Kidney (tissue), 13 donors: ENCODE measurements at regions not wholly inside any gene's neighbourhood (a gene's known extent, or its start where the extent isn't known, plus 50 kb on each side); places are given as distances from the start of the nearest gene placed in this dataset.

ENCODE experiments used
- DNase-seq, 5 donors: peaks; one replicate each; pipeline ENCODE4 v3.0.0-alpha.2; 2013 to 2020
- FAIRE-seq: peaks from 2 replicates; lab custom pipeline; 2012; peaks lifted over from hg19 to GRCh38; lab: Jason Lieb, UNC
- H3K27ac ChIP-seq, 2 donors: one replicate each; pipeline ENCODE4 v1.7.0; 2013; ENCODE audit warnings: low read depth in 2 of 2, low read length in 2 of 2, inconsistent platforms in 1 of 2
- H3K27me3 ChIP-seq: one replicate; pipeline ENCODE4 v1.7.1; 2013; ENCODE audit warnings: low read length, inconsistent platforms; ENCODE audit not compliant: control insufficient read depth, insufficient read depth
- H3K36me3 ChIP-seq, 3 donors: one replicate each; pipeline versions ENCODE4 v1.7.0 to v1.7.1; 2013; ENCODE audit warnings: low read length in 3 of 3, control low read depth in 1 of 3, inconsistent platforms in 1 of 3; ENCODE audit not compliant: insufficient read depth in 3 of 3, control insufficient read depth in 2 of 3
- H3K4me1 ChIP-seq, 3 donors: one replicate each; pipeline versions ENCODE4 v1.7.0 to v1.7.1; 2013; ENCODE audit warnings: low read length in 3 of 3, inconsistent platforms in 1 of 3, low read depth in 1 of 3; ENCODE audit not compliant: control insufficient read depth in 2 of 3, insufficient read depth in 2 of 3
- H3K4me3 ChIP-seq, 3 donors: one replicate each; pipeline versions ENCODE4 v1.7.0 to v1.8.1; 2013; ENCODE audit warnings: low read length in 3 of 3, control low read depth in 1 of 3, inconsistent platforms in 1 of 3
- H3K9ac ChIP-seq, 3 donors: one replicate each; pipeline versions ENCODE4 v1.7.0 to v1.7.1; 2013; ENCODE audit warnings: low read length in 3 of 3, control low read depth in 1 of 3, inconsistent platforms in 1 of 3
- H3K9me3 ChIP-seq, 3 donors: one replicate each; pipeline versions ENCODE4 v1.7.0 to v1.7.1; 2013; ENCODE audit warnings: low read length in 3 of 3, control low read depth in 1 of 3, inconsistent platforms in 1 of 3; ENCODE audit not compliant: control insufficient read depth in 2 of 3, insufficient read depth in 1 of 3
- CTCF ChIP-seq: IDR thresholded peaks from 3 replicates; pipeline ENCODE4 v1.5.1; 2012; ENCODE audit warnings: mild to moderate bottlenecking, moderate library complexity, borderline replicate concordance; ENCODE audit not compliant: insufficient read depth; ENCODE audit errors: extremely low read depth
- intact Hi-C: fragments of 100-400 bp; cut with DNase I; formaldehyde crosslinking; loops from one replicate; pipeline ENCODE4 v1.11.1; 2022
- donor health status: control.
- donor health status: control.
- donor health status: control.
- donor health status: control.
- donor health status: control.
- donor health status: DM: yes; HTN: yes; CAD: no.
- donor health status: Normal renal cell carcinoma (clear cell type).

DNA sequence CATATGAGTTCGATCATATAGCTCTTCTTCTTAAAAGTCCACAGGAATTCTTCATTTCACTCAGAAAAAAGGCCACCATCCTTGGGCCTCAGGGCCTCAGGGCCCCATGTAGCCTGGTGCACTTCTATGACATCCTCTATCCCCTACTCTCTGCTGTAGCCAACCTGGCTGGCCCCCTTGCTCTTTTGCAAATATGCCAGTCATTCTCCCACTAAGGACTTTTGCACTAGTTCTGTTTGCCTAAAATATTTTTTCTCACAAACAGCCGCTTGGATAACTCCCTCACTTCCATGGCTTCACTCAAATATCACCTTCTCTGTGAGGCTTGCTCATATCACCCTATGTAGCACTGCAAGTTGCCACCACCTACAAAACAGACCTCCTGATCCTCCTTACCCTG is 604.7 kb upstream of the JAG1 start:
- no peak for TF ChIP-seq CTCF
- intact Hi-C loops = loop anchor here (10.0 kb wide), 1 partner anchor 724 kb away; no protein-coding TSS in a partner anchor

GRCh38 chr20:11281240-11281639 is 607.4 kb upstream of the JAG1 start:
- intact Hi-C loops = no loop called here
- Histone ChIP-seq H3K4me3 (no peak overlapping the region), H3K27ac (no peak overlapping the region), H3K4me1 (no peaks in the 10 kb centered on the region), H3K27me3 (no peaks in the 10 kb centered on the region), H3K36me3 (no peaks in the 10 kb centered on the region), H3K9ac (no peak overlapping the region), H3K9me3 (no peaks in the 10 kb centered on the region)
- TF ChIP-seq CTCF = no peak
- FAIRE-seq = no peak
- no peak for DNase-seq

More for the DNA sequence above, 604.7 kb upstream of the JAG1 start:
- no peak overlapping the region for H3K9ac ChIP-seq
- H3K36me3 ChIP-seq = no peaks in the 10 kb centered on the region
- DNase-seq = no peak
- no peaks in the 10 kb centered on the region for H3K27me3 ChIP-seq
- H3K4me1 ChIP-seq = no peaks in the 10 kb centered on the region
- no peak for FAIRE-seq
- no peak overlapping the region for H3K4me3 ChIP-seq
- H3K27ac ChIP-seq = no peak overlapping the region
- no peaks in the 10 kb centered on the region for H3K9me3 ChIP-seq

DNA sequence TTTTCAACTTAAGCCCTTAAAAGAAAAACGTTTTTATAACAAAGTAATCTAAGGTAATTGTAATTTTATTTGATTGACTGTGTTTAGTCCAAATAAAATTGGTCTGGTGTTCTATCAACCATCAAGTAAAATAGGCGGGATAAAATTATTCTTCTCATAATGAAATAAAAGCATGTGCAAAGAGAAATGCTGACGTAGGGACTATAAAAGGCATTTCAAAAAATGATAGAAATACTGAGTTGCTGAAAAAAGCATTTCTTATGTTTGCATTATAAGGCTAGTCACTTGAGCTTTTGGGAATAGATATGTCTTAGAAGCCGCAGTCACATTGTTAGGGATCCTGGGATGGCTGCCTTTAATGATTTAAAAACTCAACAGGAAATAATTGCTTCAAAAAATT is 608.0 kb upstream of the JAG1 start:
- no peak for DNase-seq
- Histone ChIP-seq H3K4me3 (no peak overlapping the region), H3K9ac (no peak overlapping the region), H3K27me3 (no peaks in the 10 kb centered on the region), H3K36me3 (no peaks in the 10 kb centered on the region), H3K9me3 (no peaks in the 10 kb centered on the region), H3K4me1 (no peaks in the 10 kb centered on the region), H3K27ac (no peak overlapping the region)
- TF ChIP-seq CTCF = no peak
- no peak for FAIRE-seq
- intact Hi-C loops = no loop called here

DNA sequence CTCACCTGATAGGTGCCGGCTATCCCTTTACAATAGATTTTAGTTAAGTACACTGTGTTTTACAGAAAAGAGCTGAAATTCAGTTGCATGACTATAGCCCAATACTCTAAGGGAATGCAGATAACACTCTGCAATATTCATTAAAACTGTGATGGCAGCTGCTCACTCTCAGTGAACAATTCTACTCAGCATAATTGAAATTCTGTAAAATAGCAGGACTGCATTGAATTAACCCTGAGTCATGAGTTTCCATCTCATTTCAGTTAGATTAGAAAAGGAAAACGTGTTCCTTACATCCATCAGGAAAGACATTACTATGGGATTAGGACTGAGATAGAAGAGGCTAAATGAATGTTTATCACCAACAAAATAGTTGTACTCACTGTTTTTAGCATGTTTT is 613.3 kb upstream of the JAG1 start:
- FAIRE-seq = no peak
- no peak overlapping the region for H3K27ac ChIP-seq
- no peak for TF ChIP-seq CTCF

More for the DNA sequence above, 613.3 kb upstream of the JAG1 start:
- H3K4me1 ChIP-seq = no peaks in the 10 kb centered on the region
- H3K27me3 ChIP-seq = no peaks in the 10 kb centered on the region
- H3K4me3 ChIP-seq = no peak overlapping the region
- intact Hi-C loops = no loop called here
- no peaks in the 10 kb centered on the region for H3K36me3 ChIP-seq
- no peak for DNase-seq
- H3K9ac ChIP-seq = no peak overlapping the region
- H3K9me3 ChIP-seq = no peaks in the 10 kb centered on the region
